Activated CD4-positive, alpha-beta T cell treated with anti-CD3 and anti-CD28 coated beads, Interleukin-2, amount 50 U/mL, for 48 hours (primary cell): ENCODE measurements at regions not wholly inside any gene's neighbourhood (a gene's known extent, or its start where the extent isn't known, plus 50 kb on each side); places are given as distances from the start of the nearest gene placed in this dataset.

Experiments used
- DNase-seq, 2 experiments: peaks; one replicate each; pipeline ENCODE4 v3.0.0-alpha.2; 2020

- DNase-seq = no peak
Measured at GRCh38 chr1:95371666-95372282, 137.8 kb downstream of the RWDD3 start.

GRCh38 chr1:95375174-95375573 is 141.2 kb downstream of the RWDD3 start:
- DNase-seq = no peak

GRCh38 chr1:95380909-95381308 is 146.9 kb downstream of the RWDD3 start:
- no peak for DNase-seq

GRCh38 chr1:95382000-95382786 is 148.2 kb downstream of the RWDD3 start:
- no peak for DNase-seq

GRCh38 chr1:95383111-95383510 is 149.1 kb downstream of the RWDD3 start:
- DNase-seq = no peak

- peak; percentile 22 for DNase-seq
Measured at GRCh38 chr1:95384567-95384966, 150.6 kb downstream of the RWDD3 start.

GRCh38 chr1:95386371-95386770 is 152.4 kb downstream of the RWDD3 start:
- DNase-seq = no peak

- no peak for DNase-seq
Measured at GRCh38 chr1:95386915-95387314, 152.9 kb downstream of the RWDD3 start.

GRCh38 chr1:95388031-95388430 is 154.0 kb downstream of the RWDD3 start:
- no peak for DNase-seq

GRCh38 chr1:95393434-95393833 is 159.4 kb downstream of the RWDD3 start:
- no peak for DNase-seq

- DNase-seq = no peak
Measured at GRCh38 chr1:95396557-95396956, 162.5 kb downstream of the RWDD3 start.

DNA sequence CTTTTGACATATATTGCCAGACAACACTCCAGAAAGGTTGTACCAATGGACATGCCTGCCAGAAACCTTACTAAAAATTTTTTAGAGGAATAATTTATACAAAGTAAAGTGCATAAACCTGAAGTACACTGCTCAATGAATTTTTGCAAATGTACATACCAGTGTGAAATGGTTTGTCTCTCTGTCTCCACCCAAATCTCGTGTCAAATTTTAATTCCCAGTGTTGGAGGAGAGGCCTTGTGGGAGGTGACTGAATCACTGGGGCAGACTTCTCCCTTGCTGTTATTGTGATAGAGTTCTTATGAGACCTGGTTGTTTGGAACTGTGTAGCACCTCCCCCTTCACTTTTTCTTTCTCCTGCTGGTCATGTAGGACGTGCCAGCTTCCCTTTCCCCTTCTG is 168.8 kb downstream of the RWDD3 start:
- DNase-seq = no peak

- DNase-seq = no peak
Measured at GRCh38 chr1:95406279-95406678, 172.3 kb downstream of the RWDD3 start.

- DNase-seq = no peak
Measured at GRCh38 chr1:95407131-95407885, 173.3 kb downstream of the RWDD3 start.

- DNase-seq = no peak
Measured at GRCh38 chr1:95407886-95408291, 173.9 kb downstream of the RWDD3 start.

- DNase-seq = no peak
Measured at GRCh38 chr1:95408507-95409136, 174.6 kb downstream of the RWDD3 start.

GRCh38 chr1:95409276-95409675 is 175.3 kb downstream of the RWDD3 start:
- DNase-seq = no peak

GRCh38 chr1:95409901-95410300 is 175.9 kb downstream of the RWDD3 start:
- no peak for DNase-seq

GRCh38 chr1:95415146-95415545 is 181.1 kb downstream of the RWDD3 start:
- DNase-seq = no peak

DNA sequence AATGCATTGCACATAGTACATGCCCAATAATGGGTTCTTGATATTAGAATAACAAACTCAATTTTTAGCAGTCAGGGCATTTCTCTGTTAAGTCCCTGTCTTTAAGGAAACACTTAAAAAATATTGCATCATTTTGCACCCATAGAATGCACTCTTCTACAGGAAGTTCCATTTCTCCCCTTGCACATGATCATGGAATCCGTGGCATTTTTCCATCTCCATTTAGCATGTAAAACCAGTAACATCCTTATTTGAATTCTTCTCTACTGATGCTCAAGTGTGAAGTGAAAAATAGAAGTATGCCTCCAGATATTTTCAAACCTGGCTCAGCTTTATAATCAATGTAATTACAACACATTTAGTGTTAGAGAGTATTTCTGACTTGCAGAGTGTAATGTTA is 192.8 kb downstream of the RWDD3 start:
- DNase-seq = no peak

- no peak for DNase-seq
Measured at GRCh38 chr1:95427525-95427924, 193.5 kb downstream of the RWDD3 start.

DNA sequence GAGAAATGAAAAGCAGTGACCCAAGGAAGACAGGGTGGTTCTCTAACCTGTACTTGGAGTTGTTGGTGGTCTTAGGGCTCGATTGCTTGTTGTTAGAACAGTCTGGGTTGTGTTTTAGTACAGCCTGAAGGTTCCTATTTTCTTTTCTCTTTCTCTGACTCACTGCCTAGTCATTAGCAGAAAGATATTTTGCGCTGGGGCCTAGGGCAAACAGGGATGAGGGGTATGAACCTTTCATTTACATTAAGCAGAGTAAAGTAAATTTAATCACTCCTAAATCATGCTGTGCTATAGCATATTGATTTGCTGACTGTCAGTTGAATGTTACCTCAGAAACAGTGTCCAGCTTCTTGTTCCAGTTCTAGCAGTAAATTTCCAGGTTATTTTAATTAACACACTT is 197.2 kb downstream of the RWDD3 start:
- no peak for DNase-seq

DNA sequence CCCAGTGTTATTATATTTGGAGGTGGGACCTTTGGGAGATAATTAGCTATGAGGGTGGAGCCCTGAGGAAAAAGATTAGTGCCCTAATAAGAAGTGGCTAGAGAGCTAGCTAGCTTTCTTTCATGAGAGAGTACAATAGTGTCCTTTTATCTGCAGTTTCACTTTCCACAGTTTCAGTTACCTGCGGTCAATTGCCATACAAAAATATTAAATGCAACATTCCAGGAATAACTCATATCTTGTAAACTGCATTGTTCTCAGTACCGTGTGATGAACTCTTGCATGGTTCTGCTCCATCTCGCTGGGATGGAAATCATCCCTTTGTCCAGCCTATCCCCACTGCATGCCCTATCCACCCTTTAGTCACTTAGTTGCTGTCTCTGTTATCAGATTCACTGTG is 201.6 kb downstream of the RWDD3 start:
- no peak for DNase-seq

DNA sequence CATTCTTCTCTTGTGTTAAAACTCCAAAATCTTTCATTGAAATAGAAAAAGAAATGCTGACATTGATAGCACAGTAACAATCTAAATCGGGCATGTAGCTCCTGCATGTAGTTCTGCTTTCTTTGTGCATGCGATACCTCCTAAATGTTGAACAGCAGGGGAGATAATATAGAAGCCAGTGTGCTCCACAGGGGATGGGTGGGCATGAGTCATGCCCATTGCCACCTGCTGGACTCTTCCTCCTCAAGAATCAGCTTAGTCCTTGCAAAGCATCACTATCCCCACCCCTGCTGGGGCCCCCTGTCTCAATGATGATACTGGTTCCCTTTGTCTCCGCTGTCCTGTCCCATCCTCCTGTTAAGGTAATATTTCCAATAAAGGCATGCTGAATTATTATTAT is 203.0 kb downstream of the RWDD3 start:
- DNase-seq = no peak
